Amniotic stem cell (primary cell): ENCODE measurements at regions not wholly inside any gene's neighbourhood (a gene's known extent, or its start where the extent isn't known, plus 50 kb on each side); places are given as distances from the start of the nearest gene placed in this dataset.

Source experiments
- DNase-seq: peaks from one replicate; lab custom pipeline; 2025; lab: John Stamatoyannopoulos, UW

DNA sequence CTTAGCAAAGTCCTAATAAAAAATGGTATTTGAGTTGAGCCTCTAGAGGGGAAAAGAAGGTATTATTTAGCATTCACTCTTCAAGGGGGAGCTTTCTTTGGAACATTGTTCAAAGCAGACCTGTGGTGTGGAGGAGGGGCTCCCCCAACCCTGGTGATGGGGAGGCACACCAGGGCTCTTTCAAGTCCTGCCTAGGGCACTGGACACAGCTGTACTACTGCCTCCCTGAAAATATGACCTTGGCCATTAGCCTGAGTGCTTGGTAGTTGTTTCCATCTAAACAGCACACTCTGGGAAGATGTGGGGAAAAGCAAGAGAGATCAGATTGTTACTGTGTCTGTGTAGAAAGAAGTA, 215.1 kb upstream of the CNR1 start:
- no peak for DNase-seq

DNA sequence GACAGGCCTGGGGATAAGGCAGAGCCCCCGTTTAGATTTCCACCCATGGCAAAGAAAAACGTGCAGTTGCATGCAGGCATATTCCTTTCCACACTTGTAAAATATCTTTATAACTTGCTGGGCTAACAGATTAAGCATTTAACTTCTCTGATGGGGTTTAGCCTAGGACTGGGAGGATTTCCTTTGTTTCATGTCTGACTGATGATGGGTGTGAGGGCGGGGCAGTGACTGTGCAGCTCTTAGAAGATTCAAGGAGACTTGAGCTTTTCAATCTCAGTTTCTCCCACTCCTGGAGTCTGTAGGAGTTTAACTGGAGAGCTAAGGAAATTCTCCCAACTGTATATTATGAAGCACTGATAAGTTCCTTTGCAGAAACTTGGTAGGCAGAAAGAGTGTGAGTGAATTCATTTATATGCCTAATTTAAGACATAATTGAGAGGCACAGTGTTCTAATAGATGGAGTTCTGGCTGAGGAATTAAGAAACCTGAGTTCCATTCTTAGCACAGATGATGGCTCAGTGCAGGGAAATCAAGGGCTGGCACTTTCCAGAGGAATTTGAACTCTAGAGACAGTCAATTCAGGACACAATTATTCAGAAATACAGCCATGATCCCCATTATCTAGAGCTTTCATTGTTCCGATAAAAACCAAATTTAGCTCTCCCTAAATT, 214.6 kb upstream of the CNR1 start:
- no peak for DNase-seq

DNA sequence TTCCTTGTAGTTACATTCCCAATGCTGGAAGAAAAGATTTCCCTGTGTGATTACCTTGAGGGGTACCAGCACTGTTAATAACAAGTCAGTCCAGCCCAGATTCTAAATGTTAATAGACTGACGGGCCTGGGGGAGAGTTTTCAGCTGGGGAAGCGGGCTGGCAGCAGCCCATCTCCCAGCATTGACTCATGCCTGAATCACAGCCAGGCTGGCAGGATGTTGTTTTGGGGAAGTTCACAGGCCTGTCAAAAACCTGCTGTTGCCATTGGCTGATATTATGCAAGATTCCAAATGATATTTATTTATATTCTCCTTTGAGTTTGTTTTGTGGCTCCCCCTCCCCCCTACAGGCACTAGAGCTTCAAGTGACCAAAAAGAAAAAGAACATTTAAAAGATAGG, 213.9 kb upstream of the CNR1 start:
- no peak for DNase-seq

DNA sequence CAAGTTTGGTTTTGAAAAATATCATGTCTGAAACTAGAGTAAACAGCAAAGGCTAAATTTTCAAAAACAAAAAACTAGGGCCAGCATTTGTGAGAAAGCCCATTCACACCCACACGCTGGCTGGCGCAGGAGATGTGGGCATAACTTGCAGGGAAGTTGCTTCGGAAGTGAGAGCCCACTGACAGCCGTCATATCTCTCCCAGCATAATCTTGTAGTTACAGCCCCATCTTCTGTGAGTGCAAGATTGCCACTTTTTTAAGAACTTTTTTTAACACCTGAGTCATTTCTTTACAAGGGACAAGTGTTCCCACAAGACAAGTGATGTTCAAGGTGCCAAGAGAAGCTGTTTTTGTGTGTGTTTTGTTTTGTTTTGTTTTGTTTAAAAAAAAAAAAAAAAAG, 212.5 kb upstream of the CNR1 start:
- no peak for DNase-seq

DNA sequence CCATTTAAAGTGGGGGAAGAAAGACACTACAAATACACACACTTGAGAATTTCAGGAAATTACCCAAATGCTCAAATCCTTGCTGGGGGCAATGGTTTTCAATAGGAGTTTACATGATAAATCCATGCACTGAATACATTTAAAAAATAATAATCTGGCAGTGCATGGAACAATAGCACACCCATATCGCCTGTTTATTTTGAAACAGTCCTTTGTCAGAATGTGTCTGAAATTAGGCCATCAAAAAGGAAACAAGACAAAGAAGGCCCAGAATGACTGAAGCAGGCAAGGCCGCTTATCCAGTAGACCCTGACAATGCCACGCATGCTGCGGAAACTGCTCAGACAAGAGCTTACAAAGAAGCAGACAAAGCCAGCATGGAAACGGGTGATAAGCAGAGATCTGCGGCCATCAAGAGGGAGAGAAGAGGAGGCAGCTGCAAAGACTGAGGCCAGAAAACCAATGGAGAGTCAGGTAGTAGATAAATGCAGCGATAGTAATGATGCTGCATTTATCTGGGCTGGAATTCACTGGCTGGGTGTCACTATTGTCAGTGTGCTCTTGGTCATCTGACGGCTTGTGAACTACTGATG, 211.9 kb upstream of the CNR1 start:
- no peak for DNase-seq

DNA sequence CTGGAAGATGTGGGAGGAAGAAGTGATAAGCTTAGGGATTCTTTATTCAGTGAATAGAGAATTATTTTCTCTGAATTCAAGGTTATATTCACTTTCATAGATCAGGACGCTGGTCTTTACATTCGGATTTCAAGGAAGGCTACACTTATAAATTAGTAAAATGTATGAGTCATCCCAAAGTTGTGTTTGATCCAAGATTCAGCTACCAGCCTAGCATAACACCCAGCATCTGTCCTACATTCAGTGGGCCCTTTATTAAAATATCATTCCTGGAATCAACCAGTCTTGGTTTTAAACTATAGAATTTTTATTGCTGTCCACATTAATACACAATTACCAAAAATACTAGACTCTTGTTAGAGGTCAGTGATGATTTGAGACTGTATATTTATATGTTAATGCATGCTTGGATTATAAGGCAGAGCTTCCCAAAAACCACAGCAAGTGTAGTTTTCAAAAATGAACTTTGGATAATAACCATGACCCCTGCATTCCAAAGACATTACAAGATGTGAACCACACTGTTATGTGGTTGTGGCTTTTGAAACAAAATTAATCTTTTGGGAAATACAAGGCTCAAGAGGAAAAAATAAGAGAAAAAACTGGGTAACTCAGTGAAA, 210.7 kb upstream of the CNR1 start:
- DNase-seq = no peak

DNA sequence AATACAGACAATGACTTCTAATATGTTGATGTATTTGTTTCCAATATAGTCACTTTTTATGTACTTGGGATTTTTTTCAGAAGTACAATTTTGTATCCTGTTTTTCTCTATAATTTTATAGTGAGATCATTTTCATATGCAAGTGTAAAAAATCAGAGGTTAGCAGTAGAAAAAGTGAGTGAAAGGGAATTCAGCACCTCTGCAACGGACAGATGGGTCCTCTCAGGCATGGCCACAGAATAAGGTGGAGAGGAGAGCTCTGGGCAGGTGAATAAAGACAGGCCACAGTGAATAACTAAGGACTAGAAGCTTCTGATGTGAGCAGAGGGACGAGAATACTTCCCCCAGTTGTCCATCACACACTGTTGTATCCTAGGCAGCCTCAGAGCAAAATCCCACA, 210.1 kb upstream of the CNR1 start:
- DNase-seq = no peak

DNA sequence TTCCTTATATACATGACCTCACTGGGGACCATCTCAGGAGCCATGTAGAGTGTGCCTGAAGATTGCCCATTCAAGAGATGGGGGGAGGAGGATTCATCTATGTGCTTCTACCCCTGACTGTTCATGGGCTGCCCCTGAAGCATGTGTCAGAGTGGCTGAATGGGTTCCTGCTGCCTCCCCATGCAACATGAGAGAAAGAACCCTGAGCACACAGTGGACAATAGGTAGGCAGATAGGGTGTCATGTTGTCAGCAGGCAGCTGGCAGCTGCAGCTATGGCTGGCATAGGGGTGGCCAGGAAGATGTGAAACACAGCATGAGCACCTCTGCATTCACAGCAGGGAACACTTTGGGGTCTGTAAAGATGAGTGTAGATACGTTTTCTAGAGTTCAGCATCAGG, 208.4 kb upstream of the CNR1 start:
- DNase-seq = no peak

DNA sequence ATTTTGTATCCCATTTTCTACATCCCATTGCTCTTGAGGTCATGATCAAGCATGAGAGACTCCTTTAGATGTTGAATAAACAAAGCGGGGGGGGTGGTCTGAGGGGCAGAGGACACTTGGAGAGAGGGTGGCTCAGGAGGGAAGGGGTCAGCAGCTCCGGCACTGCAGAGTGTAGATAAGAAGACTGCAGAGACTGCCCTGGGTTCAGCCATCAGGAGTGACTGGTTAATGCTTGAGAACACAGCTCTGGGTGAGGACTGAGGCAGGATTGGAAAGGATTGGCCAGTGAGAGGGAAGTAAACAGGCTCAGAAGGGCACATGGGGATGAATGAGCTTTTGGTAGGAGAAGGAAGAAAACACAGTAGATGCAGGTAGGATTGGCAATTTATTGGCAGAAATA, 205.3 kb upstream of the CNR1 start:
- DNase-seq = no peak

DNA sequence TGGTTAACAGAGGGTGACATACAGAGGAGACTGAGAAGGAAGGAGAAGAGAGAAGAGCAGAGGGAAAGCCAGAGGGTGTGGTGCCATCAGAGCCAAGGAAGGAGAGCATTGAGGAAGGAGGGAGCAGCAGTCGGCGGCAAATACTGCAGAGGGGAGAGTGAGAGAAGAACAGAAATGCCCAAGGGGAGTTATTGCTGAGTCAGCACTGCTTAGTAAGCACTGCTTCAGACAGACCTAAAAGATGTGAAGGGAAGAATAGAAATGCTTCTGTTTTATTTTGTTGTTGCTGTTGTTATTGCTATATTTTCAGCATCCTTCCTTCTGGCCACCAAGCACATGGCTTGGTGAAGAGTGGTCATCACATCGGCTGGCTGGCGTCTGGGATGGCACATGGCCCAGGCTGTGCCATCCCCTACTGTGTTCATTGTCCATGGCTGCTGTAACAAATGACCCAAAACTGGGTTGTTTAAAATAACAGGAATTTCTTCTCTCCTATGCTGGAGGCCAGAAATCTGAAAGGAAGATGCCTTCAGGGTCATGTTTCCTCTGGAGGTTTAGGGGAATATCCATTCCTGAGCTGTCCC, 204.1 kb upstream of the CNR1 start:
- no peak for DNase-seq

DNA sequence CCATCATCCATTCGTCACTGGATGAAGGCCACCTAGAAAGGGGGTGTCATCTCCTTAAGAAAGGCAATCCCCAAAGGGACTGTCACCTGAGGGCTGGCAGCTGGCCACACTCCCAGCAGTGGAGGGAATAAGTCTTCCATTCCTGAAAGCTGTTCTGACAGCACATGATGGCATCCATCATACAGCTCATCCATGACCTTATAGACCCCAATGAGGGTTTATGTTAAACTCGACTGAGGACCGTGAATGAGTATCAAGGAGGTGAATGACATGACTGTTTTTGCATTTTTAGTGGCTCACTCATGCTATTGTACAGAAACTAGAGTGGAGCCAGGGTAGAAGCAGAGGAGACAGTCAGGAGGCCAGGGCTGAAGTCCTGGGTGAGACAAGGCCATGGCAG, 203.1 kb upstream of the CNR1 start:
- DNase-seq = no peak

DNA sequence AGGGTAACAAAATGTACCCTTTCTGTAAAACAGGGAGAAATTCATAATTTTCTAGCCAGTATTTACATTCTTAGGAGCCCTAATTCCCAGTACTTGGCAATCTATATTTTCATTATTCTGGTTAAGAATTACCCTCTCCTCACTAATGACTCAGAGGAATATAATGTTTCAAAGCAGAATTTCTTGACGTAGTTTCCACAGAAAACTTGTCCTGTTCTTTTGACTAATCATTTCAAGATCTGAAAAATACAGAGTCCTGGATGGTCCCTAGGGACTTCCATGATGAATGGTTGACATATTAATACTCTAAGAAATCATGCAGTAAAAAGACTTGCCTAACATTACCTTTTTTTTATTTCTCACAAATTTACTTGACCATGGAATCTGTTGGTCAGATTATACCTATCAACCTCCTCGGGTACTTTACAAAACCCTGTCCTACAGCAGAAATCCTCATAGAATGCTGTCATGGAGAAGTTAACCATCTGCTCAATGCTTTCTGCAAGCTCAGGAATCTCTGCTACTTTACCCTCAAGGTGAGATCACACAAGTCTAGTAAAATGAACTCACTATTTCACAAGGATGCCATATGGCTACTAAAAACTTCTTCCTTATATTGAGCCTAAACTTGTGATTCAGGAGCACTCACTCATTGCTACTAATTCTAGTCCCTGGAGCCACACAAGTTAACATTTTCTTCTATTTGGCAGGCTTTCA, 202.1 kb upstream of the CNR1 start:
- DNase-seq = no peak

DNA sequence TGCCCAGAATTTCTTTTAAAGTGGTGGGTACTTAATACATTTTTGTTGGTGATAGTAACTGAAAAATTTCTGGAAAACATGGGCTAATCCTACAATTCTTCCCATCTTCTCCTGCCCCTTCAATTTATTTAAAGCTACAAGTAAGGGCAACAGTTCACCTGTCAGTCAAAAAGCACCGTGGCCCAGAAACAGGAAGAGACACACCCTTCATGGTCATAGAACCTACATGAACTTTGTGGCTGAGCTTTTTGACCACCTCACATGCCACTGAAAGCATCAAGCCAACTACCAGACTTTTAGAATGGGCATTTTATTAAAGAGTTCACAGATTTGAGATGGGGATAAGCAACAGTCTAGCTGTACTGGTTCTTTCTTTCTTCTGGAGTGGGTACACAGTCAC, 201.1 kb upstream of the CNR1 start:
- DNase-seq = no peak

DNA sequence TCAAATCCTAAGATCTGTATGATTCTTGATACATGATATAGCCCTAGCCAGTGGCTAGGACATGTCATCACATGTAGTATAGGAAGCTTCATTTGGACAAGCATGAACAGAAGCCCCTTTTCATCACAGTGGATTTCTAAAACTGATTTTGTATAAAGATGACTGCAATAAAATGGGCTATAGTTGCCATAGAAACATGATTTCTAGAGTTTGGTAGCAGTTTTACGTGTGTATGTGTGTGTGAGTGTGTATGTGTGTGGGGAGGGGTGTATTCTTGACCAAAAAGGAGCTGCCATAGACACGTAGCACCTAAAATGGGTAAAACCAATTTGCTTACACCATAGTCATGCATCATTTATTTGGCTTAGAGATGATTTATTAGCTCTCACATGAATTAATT, 200.5 kb upstream of the CNR1 start:
- DNase-seq = no peak

DNA sequence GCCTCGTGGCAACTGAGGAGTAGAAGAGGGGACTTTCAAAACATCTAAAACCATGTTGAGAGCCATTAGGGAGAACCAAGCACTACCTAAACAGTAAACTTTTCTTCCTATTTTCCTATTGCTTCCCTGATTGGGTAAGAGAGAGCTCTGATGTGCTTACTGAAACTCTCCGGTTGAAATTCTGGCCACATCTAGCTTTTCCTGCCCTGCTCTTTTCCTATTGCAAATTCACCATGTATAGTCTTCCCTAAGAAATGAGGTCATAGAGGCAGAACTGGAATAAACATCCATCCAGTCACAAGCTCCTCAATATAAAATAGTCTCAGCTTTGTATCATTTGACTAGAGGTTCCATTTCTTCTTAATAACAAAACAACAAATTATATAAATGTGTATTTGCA, 199.5 kb upstream of the CNR1 start:
- no peak for DNase-seq

DNA sequence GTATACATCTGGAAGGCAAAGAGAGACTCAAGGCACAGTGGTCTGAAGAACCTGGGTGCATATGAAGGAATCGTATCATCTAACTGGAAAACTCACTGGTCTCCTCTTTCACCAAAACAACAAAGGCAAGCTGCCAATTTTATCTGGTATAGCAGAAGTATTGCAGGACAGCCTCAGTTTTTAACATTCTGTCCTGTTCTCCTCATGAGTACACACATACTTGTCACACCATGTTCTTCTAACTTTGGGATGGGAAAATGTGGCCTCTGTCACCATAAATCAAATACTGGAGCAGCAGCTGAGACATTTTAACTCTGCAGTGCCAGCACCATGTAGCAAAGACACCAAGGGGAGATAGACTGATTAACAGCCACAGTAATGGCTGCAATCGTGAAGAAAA, 199.1 kb upstream of the CNR1 start:
- no peak for DNase-seq

DNA sequence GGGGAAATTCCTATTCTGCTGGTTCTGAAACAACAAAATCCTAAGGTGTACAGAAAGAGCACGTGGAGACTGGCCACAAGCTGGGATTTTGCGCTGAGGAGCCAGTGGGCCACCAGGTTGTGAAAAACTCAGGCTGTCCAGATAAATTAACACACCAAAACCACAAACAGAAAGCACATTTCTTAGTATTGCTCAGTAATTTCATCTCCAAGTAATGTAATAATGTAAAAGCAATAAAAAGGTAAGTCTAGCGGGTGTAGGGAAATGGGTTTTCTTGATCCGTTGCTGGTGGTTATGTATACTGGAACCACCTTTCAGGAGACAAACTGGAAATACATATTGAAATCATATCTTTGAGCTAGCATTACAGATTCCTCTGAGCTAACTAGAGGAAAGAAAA, 195.6 kb upstream of the CNR1 start:
- no peak for DNase-seq

DNA sequence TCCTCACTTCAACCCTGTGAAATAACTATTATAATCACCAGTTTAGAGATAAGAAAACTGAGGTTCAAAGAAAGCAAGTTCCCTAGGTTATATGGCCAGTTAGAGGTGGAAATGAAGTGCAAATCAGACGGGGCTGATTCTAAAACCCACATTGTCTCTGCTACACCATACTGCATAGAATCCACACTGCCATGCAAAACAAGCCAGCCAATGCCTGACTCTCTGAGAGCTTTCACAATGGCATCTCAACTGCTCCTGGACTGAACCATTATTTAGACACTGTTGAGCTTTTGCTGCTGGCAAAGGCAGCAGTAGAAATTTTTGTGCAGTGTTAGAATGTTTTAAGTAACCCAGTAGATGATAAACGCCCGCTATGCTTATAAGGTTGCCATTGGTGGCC, 195.2 kb upstream of the CNR1 start:
- no peak for DNase-seq

DNA sequence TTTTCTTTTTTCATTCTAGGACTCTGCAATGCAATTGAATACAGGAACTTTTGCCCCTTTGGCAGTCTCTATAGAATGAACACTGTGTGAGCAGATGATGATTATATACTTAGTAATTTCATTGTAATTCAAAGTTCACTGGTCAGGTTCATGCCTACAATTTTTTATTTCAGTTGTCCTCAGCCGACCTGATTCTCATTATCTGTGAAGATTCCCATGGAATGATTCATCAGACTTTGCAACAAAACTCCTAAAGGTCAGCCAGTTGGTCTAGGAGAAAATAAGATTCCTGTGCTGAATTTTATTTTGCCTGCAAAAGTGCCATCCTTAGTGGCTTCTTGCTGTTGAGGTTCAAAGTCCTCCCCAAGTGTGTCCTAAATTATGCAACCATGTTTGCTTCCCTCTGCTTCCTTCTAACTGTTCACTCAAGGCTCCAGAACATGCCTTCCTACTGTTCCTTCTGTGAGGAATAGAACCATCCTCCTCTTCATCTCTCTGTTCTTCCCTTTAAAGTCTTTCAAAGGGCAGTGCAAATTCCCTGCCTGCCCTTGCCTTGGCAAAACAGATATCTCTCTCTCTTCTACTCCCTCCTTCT, 194.2 kb upstream of the CNR1 start:
- DNase-seq = no peak

DNA sequence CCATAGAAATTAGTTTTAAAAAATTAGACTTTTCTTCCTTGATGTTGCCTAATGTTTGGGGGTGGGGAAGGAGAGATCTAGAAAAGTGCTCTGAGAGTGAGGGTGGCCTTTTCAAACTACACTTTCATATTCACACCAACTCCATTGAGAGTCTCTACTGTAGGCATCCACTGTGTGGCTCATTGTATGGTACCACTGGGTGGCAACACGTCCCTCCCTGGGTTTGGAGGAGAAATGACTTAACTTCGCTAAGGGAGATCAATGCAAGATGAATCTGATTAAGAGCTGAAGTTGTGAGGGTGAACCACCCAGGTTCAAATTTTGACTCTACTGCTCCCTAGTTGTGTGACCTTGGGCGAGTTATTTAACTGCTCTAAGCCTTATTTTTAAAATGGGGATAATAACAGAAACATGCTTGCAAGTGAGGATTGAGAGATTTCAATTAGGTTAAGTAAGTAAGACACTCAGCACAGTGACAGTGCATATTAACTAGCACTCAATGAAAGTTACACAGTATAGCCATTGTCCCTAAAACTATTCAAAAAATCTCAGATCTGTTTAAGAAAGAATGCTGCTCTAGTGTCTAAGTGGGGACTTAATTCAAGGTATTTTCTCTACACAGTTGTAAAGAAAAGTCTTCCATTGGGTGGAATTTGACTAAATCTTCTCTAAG, 193.5 kb upstream of the CNR1 start:
- DNase-seq = no peak

DNA sequence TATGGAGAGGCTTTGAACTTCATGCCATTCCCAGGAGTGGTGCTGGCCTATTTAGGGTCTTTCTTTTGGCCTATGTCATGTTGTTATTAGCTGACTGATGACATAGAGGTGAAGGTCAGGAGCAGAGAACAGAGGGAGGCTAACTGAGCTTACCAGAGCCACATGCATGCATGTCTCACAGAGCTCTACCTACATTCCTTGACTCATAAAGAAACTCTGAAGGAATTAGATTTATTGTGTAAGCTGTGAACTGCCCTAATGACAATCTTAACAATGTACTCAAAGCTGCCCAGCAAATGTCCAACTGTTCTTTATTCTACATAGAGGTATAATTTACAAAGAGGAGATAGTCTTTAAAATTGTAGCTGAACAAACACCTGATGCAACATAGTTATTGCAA, 192.7 kb upstream of the CNR1 start:
- no peak for DNase-seq

DNA sequence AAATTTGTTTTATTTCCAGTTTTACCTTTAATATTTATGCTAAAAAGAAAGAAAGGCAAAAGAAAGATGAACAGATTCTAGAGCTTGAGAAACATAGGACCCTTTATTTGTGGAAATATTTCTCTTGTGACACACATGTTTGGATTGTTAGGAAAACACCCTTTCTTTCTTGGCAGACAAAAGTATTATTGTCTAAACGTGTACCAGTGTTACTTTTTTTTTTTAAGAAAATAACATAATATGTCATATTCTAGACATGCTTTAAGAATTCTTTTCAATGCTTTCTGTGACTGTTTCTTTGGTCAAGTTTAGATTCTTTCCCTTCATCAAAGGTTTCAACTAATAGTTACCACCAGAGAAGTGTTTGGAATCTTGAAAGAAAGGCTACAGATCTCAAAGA, 183.4 kb upstream of the CNR1 start:
- no peak for DNase-seq
